CD4-positive, CD25-positive, alpha-beta regulatory T cell (primary cell): ENCODE measurements at regions not wholly inside any gene's neighbourhood (a gene's known extent, or its start where the extent isn't known, plus 50 kb on each side); places are given as distances from the start of the nearest gene placed in this dataset.

Experiments
- ATAC-seq, 2 donors: fragments of 150-1000 bp; cut with Tn5 transposase; one replicate each; pipeline ENCODE4 v1.10.0; 2021; ENCODE audit warnings: low read depth in 2 of 2, moderate number of reproducible peaks in 2 of 2, moderate library complexity in 1 of 2
- DNase-seq, 3 donors: peaks; one replicate each; pipeline versions ENCODE4 v3.0.0 to v3.0.0-alpha.2; 2012 to 2022; ENCODE audit warnings: mixed read lengths in 1 of 3
- H3K27ac ChIP-seq: one replicate; pipeline ENCODE4 v1.7.0; 2013; ENCODE audit warnings: mild to moderate bottlenecking, low read length; ENCODE audit not compliant: insufficient read depth, poor library complexity, severe bottlenecking
- H3K27me3 ChIP-seq: one replicate; pipeline ENCODE4 v1.7.0; 2013; ENCODE audit warnings: low read length; ENCODE audit not compliant: control insufficient read depth, insufficient read depth
- H3K36me3 ChIP-seq: one replicate; pipeline ENCODE4 v1.7.0; 2013; ENCODE audit warnings: mild to moderate bottlenecking, low read length, moderate library complexity; ENCODE audit not compliant: control insufficient read depth, insufficient read depth
- H3K4me1 ChIP-seq: 2 replicates; pipeline ENCODE4 v1.7.0; 2013; ENCODE audit warnings: mild to moderate bottlenecking, low read length; ENCODE audit not compliant: insufficient read depth, control insufficient read depth, poor library complexity, severe bottlenecking
- H3K4me3 ChIP-seq: one replicate; pipeline ENCODE4 v1.7.0; 2013; ENCODE audit warnings: low read depth, mild to moderate bottlenecking, low read length, moderate library complexity
- H3K9me3 ChIP-seq, 2 experiments: 1 replicate in 1 of 2; 2 replicates in 1 of 2; pipeline ENCODE4 v1.7.0; 2013; ENCODE audit warnings: low read length in 2 of 2, mild to moderate bottlenecking in 1 of 2, moderate library complexity in 1 of 2; ENCODE audit not compliant: control insufficient read depth in 2 of 2
- H3K27ac Mint-ChIP-seq, 3 donors: one replicate each; pipeline ENCODE4 v1.8.0; 2020 to 2022; ENCODE audit warnings: mild to moderate bottlenecking in 3 of 3, mixed read lengths in 3 of 3, moderate library complexity in 2 of 3
- H3K27me3 Mint-ChIP-seq: one replicate; pipeline ENCODE4 v1.8.0; 2022; ENCODE audit warnings: mild to moderate bottlenecking, mixed read lengths
- H3K36me3 Mint-ChIP-seq: one replicate; pipeline ENCODE4 v1.8.0; 2020; ENCODE audit warnings: mixed read lengths
- H3K4me1 Mint-ChIP-seq, 4 donors: one replicate each; pipeline ENCODE4 v1.8.0; 2020 to 2022; ENCODE audit warnings: mixed read lengths in 4 of 4, mild to moderate bottlenecking in 1 of 4
- H3K4me3 Mint-ChIP-seq, 4 donors: one replicate each; pipeline ENCODE4 v1.8.0; 2020 to 2022; ENCODE audit warnings: mild to moderate bottlenecking in 4 of 4, mixed read lengths in 4 of 4, moderate library complexity in 3 of 4
- H3K9me3 Mint-ChIP-seq, 7 donors: one replicate each; pipeline ENCODE4 v1.8.0; 2020 to 2022; ENCODE audit warnings: mixed read lengths in 7 of 7, mild to moderate bottlenecking in 3 of 7, moderate library complexity in 2 of 7

GRCh38 chr3:177689077-177689476, 491.8 kb upstream of the TBL1XR1 start:
- Mint-ChIP-seq H3K9me3 (peaks cover 0 to 2% (median 0%) of the 10 kb centered on the region in 7 donors), H3K36me3 (no peaks in the 10 kb centered on the region), H3K4me3 (no peak overlapping the region), H3K4me1 (no peaks in the 10 kb centered on the region), H3K27me3 (no peaks in the 10 kb centered on the region), H3K27ac (no peak overlapping the region)
- DNase-seq = no peak
- no peak for ATAC-seq
- H3K4me3 ChIP-seq = no peak overlapping the region
- H3K4me1 ChIP-seq = no peaks in the 10 kb centered on the region
- H3K9me3 ChIP-seq = no peaks in the 10 kb centered on the region
- H3K27ac ChIP-seq = no peak overlapping the region
- H3K27me3 ChIP-seq = no peaks in the 10 kb centered on the region
- H3K36me3 ChIP-seq = no peaks in the 10 kb centered on the region

- DNase-seq = no peak
- Histone ChIP-seq H3K4me3 (no peak overlapping the region), H3K27ac (no peak overlapping the region), H3K4me1 (no peaks in the 10 kb centered on the region), H3K9me3 (no peaks in the 10 kb centered on the region), H3K36me3 (no peaks in the 10 kb centered on the region), H3K27me3 (no peaks in the 10 kb centered on the region)
- H3K36me3 Mint-ChIP-seq = no peaks in the 10 kb centered on the region
- H3K27me3 Mint-ChIP-seq = no peaks in the 10 kb centered on the region
- no peak for ATAC-seq
- H3K4me3 Mint-ChIP-seq = no peak overlapping the region
- no peak overlapping the region for H3K27ac Mint-ChIP-seq
- H3K4me1 Mint-ChIP-seq = peaks cover 0 to 3% (median 1%) of the 10 kb centered on the region in 4 donors
- H3K9me3 Mint-ChIP-seq = peaks cover 0 to 2% (median 0%) of the 10 kb centered on the region in 7 donors
These were observed 492.6 kb upstream of the TBL1XR1 start for GRCh38 chr3:177689869-177690268.

GRCh38 chr3:177690306-177690705, 493.0 kb upstream of the TBL1XR1 start:
- Histone ChIP-seq H3K4me1 (no peaks in the 10 kb centered on the region), H3K4me3 (no peak overlapping the region), H3K27ac (no peak overlapping the region), H3K36me3 (no peaks in the 10 kb centered on the region), H3K9me3 (no peaks in the 10 kb centered on the region), H3K27me3 (no peaks in the 10 kb centered on the region)
- ATAC-seq (no peak), DNase-seq (no peak)
- Mint-ChIP-seq H3K4me3 (no peak overlapping the region), H3K27me3 (no peaks in the 10 kb centered on the region), H3K36me3 (no peaks in the 10 kb centered on the region), H3K27ac (no peak overlapping the region), H3K4me1 (peaks cover 0 to 3% (median 1%) of the 10 kb centered on the region in 4 donors), H3K9me3 (peaks cover 0 to 2% (median 0%) of the 10 kb centered on the region in 7 donors)

- H3K27ac ChIP-seq = no peak overlapping the region
- DNase-seq (no peak), ATAC-seq (no peak)
- no peaks in the 10 kb centered on the region for H3K4me1 ChIP-seq
- H3K27me3 ChIP-seq = no peaks in the 10 kb centered on the region
- peaks cover 0 to 3% (median 1%) of the 10 kb centered on the region in 4 donors for H3K4me1 Mint-ChIP-seq
- H3K4me3 ChIP-seq = no peak overlapping the region
- peaks cover 0 to 2% (median 0%) of the 10 kb centered on the region in 7 donors for H3K9me3 Mint-ChIP-seq
- H3K9me3 ChIP-seq = no peaks in the 10 kb centered on the region
- no peaks in the 10 kb centered on the region for H3K36me3 Mint-ChIP-seq
- H3K4me3 Mint-ChIP-seq = no peak overlapping the region
- no peaks in the 10 kb centered on the region for H3K27me3 Mint-ChIP-seq
- H3K27ac Mint-ChIP-seq = no peak overlapping the region
- no peaks in the 10 kb centered on the region for H3K36me3 ChIP-seq
These were observed 495.2 kb upstream of the TBL1XR1 start for GRCh38 chr3:177692304-177692975.

- Mint-ChIP-seq H3K27me3 (no peaks in the 10 kb centered on the region), H3K36me3 (no peaks in the 10 kb centered on the region), H3K27ac (peak overlapping the region in 1 of 3 donors; percentile 30), H3K9me3 (peaks cover 0 to 2% (median 0%) of the 10 kb centered on the region in 7 donors), H3K4me3 (no peak overlapping the region), H3K4me1 (peaks cover 0 to 3% (median 1%) of the 10 kb centered on the region in 4 donors)
- ATAC-seq (no peak), DNase-seq (no peak)
- H3K9me3 ChIP-seq = no peaks in the 10 kb centered on the region
- no peaks in the 10 kb centered on the region for H3K4me1 ChIP-seq
- H3K36me3 ChIP-seq = no peaks in the 10 kb centered on the region
- no peaks in the 10 kb centered on the region for H3K27me3 ChIP-seq
- H3K27ac ChIP-seq = no peak overlapping the region
- H3K4me3 ChIP-seq = no peak overlapping the region
These were observed 496.5 kb upstream of the TBL1XR1 start for GRCh38 chr3:177693616-177694264.

GRCh38 chr3:177694316-177694715, 497.0 kb upstream of the TBL1XR1 start:
- Mint-ChIP-seq H3K27me3 (no peaks in the 10 kb centered on the region), H3K36me3 (no peaks in the 10 kb centered on the region), H3K27ac (peak overlapping the region in 1 of 3 donors; percentile 30), H3K9me3 (peaks cover 0 to 2% (median 0%) of the 10 kb centered on the region in 7 donors), H3K4me3 (no peak overlapping the region), H3K4me1 (peaks cover 0 to 3% (median 1%) of the 10 kb centered on the region in 4 donors)
- ATAC-seq = no peak
- H3K4me3 ChIP-seq = no peak overlapping the region
- no peaks in the 10 kb centered on the region for H3K27me3 ChIP-seq
- no peaks in the 10 kb centered on the region for H3K9me3 ChIP-seq
- H3K4me1 ChIP-seq = no peaks in the 10 kb centered on the region
- no peaks in the 10 kb centered on the region for H3K36me3 ChIP-seq
- H3K27ac ChIP-seq = no peak overlapping the region
- DNase-seq = no peak

GRCh38 chr3:177694951-177695350, 497.7 kb upstream of the TBL1XR1 start:
- peaks cover 0 to 2% (median 0%) of the 10 kb centered on the region in 7 donors for H3K9me3 Mint-ChIP-seq
- H3K36me3 Mint-ChIP-seq = no peaks in the 10 kb centered on the region
- no peak for ATAC-seq
- H3K27me3 ChIP-seq = no peaks in the 10 kb centered on the region
- H3K4me1 Mint-ChIP-seq = peaks cover 0 to 3% (median 1%) of the 10 kb centered on the region in 4 donors
- H3K9me3 ChIP-seq = no peaks in the 10 kb centered on the region
- no peak overlapping the region for H3K27ac ChIP-seq
- H3K27me3 Mint-ChIP-seq = no peaks in the 10 kb centered on the region
- H3K4me1 ChIP-seq = no peaks in the 10 kb centered on the region
- H3K27ac Mint-ChIP-seq = no peak overlapping the region
- no peak overlapping the region for H3K4me3 Mint-ChIP-seq
- DNase-seq = no peak
- no peaks in the 10 kb centered on the region for H3K36me3 ChIP-seq
- no peak overlapping the region for H3K4me3 ChIP-seq

- peaks cover 0 to 1% (median 0%) of the 10 kb centered on the region in 7 donors for H3K9me3 Mint-ChIP-seq
- H3K27me3 Mint-ChIP-seq = no peaks in the 10 kb centered on the region
- H3K4me3 Mint-ChIP-seq = no peak overlapping the region
- no peak overlapping the region for H3K27ac Mint-ChIP-seq
- H3K4me1 ChIP-seq = no peaks in the 10 kb centered on the region
- H3K27me3 ChIP-seq = no peaks in the 10 kb centered on the region
- no peaks in the 10 kb centered on the region for H3K9me3 ChIP-seq
- ATAC-seq (no peak), DNase-seq (no peak)
- no peaks in the 10 kb centered on the region for H3K4me1 Mint-ChIP-seq
- no peak overlapping the region for H3K4me3 ChIP-seq
- H3K36me3 Mint-ChIP-seq = no peaks in the 10 kb centered on the region
- H3K27ac ChIP-seq = no peak overlapping the region
- no peaks in the 10 kb centered on the region for H3K36me3 ChIP-seq
These were observed 502.8 kb upstream of the TBL1XR1 start for GRCh38 chr3:177700117-177700516.
